ENCODE measurements at regions not wholly inside any gene's neighbourhood (a gene's known extent, or its start where the extent isn't known, plus 50 kb on each side); places are given as distances from the start of the nearest gene placed in this dataset.

- in situ Hi-C loops (cut with MboI; ENCODE audit: low pct_unique_long_range_greater_than_20kb, low sequenced_read_pairs, unreplicated experiment): no loop called here
- DNase-seq (ENCODE audit: low spot score): no peak
- no peak for TF ChIP-seq CTCF (IDR thresholded peaks at IDR 0.05; ENCODE audit: extremely low read depth, insufficient read depth, missing control alignments)
Observed at GRCh38 chr5:172545291-172545801, 91.0 kb upstream of the SH3PXD2B start.

DNA sequence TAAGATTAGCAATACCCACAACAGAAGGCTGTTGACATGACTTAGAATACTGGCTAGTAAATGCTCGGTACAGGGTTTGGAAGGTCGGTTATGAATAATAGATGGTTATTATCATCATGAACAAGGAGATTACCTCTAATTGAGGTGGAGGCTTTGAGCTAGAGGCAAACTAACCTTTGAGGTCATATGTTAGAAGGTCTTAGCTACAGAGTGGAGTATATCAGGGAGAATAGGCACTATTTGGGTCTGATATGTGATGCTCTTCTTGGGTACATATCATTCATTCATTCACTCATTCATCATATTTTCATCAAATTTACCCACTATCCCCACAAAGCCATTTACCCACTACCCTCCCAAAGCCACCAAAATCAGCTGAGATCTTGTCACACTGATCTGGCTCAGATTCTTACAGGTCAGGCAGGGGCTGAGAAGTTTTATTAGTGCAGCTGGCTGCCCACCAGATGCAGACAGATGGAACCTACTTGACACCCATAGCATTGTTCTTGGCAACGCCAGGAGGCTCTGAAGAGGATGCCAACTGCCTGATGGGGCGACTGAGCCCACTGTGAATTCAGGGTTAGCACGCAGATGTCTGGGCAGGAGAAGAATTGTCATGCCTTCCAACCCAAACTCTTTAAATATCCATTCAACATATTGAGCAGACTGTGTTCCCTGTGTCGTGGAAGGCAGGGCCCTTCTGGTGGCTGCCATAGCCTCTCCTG lies 90.2 kb upstream of the SH3PXD2B start:
- in situ Hi-C loops (cut with MboI; ENCODE audit: low pct_unique_long_range_greater_than_20kb, low sequenced_read_pairs, unreplicated experiment): no loop called here

GRCh38 chr5:172543484-172544298 lies 89.4 kb upstream of the SH3PXD2B start:
- in situ Hi-C loops (cut with MboI; ENCODE audit: low pct_unique_long_range_greater_than_20kb, low sequenced_read_pairs, unreplicated experiment): no loop called here
- no peak for TF ChIP-seq CTCF (IDR thresholded peaks at IDR 0.05; ENCODE audit: extremely low read depth, insufficient read depth, missing control alignments)
- DNase-seq (ENCODE audit: low spot score): no peak

More for the DNA sequence above, 90.2 kb upstream of the SH3PXD2B start:
- DNase-seq (ENCODE audit: low spot score): no peak
- no peak for TF ChIP-seq CTCF (IDR thresholded peaks at IDR 0.05; ENCODE audit: extremely low read depth, insufficient read depth, missing control alignments)

DNA sequence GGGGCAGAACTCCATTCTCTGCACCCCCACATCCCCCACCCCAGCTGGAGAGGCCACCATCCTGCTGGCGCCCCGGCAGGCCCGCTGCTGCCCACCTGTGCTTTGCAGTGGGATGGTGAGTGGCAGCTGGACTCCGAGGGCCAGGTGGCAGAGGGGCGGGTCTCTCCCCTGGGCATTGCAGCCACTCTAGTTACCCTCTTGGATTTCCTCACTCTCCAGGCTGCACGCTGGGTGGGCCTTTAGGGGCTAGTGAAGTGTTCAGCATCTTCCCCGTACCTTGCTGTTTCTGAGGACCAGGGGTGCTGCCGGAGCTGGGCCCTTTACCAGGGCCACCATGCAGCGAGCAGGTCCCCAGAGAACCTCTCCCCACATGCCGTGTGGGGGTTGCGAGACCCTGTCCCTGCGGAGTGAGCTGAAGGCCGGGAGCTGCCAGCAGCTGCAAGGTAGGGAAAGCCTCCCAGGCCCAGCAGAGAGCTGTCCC lies 88.4 kb upstream of the SH3PXD2B start:
- DNase-seq (ENCODE audit: low spot score): no peak
- no peak for TF ChIP-seq CTCF (IDR thresholded peaks at IDR 0.05; ENCODE audit: extremely low read depth, insufficient read depth, missing control alignments)
- in situ Hi-C loops (cut with MboI; ENCODE audit: low pct_unique_long_range_greater_than_20kb, low sequenced_read_pairs, unreplicated experiment): no loop called here

GRCh38 chr5:172541773-172542136 lies 87.4 kb upstream of the SH3PXD2B start:
- DNase-seq (ENCODE audit: low spot score): no peak
- in situ Hi-C loops (cut with MboI; ENCODE audit: low pct_unique_long_range_greater_than_20kb, low sequenced_read_pairs, unreplicated experiment): no loop called here
- TF ChIP-seq CTCF (IDR thresholded peaks at IDR 0.05; ENCODE audit: extremely low read depth, insufficient read depth, missing control alignments): no peak

- in situ Hi-C loops (cut with MboI; ENCODE audit: low pct_unique_long_range_greater_than_20kb, low sequenced_read_pairs, unreplicated experiment): no loop called here
- DNase-seq (ENCODE audit: low spot score): no peak
- TF ChIP-seq CTCF (IDR thresholded peaks at IDR 0.05; ENCODE audit: extremely low read depth, insufficient read depth, missing control alignments): no peak
Observed at GRCh38 chr5:172541099-172541772, 86.9 kb upstream of the SH3PXD2B start.

Data from GM13977 (cell line).